ENCODE measurements at regions not wholly inside any gene's neighbourhood (a gene's known extent, or its start where the extent isn't known, plus 50 kb on each side); places are given as distances from the start of the nearest gene placed in this dataset.

DNA sequence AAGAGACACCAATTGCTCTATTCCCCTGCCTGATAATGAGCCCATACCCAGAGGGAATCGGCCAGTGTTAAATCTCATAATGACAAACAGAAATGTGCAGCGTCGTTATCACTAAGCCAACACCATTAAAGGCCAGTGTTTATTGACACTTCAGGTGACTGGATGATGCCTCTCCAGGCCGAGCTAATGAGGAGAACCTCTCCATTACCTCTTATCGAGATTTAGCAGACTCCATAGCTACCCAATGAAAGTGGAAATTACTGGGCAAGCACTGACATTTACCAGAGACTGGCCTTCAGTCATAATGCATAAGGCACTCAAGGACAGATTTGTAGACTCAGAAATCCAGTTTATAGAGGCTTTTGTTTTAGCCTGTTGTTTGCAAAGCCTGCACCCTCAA, 669.5 kb downstream of the MAFB start:
- ChIA-PET POLR2A (no interaction called here), CTCF (no interaction called here)
- Histone ChIP-seq H3K9me3 (replicated peaks; ENCODE audit: control insufficient read depth, insufficient read depth, low read length) (no peaks in the 10 kb centered on the region), H3K79me2 (ENCODE audit: control insufficient read depth, insufficient read depth, low read length) (no peaks in the 10 kb centered on the region), H3K27me3 (ENCODE audit: control insufficient read depth in 2 of 2, insufficient read depth in 2 of 2, low read length in 2 of 2) (no peaks in the 10 kb centered on the region), H2AFZ (ENCODE audit: low read depth, low read length) (no peak overlapping the region), H4K20me1 (replicated peaks; ENCODE audit: control insufficient read depth, extremely low read depth, insufficient read depth, low read length) (no peaks in the 10 kb centered on the region), H3K9ac (replicated peaks; ENCODE audit: extremely low read depth, insufficient read depth, low read length) (no peak overlapping the region), H3K27ac (ENCODE audit: insufficient read depth, low read depth, low read length) (no peak overlapping the region), H3K36me3 (ENCODE audit: control insufficient read depth in 2 of 2, extremely low read depth in 1 of 2, insufficient read depth in 2 of 2, low read length in 2 of 2) (no peaks in the 10 kb centered on the region), H3K9me1 (replicated peaks; ENCODE audit: control insufficient read depth, extremely low read depth, insufficient read depth, low read length) (no peaks in the 10 kb centered on the region), H3K4me2 (ENCODE audit: insufficient read depth, low read length) (no peak overlapping the region), H3K4me3 (replicated peaks in 1 of 3; ENCODE audit: insufficient read depth in 1 of 3, low read depth in 1 of 3, low read length in 3 of 3) (no peak overlapping the region), H3K4me1 (ENCODE audit: control insufficient read depth, extremely low read depth, insufficient read depth, low read length) (no peaks in the 10 kb centered on the region)
- FAIRE-seq (no peak), DNase-seq (ENCODE audit: low read depth, low spot score) (no peak)
- BruUV-seq (replicated peaks): no TSS peak
- dilution Hi-C loops (cut with MboI; ENCODE audit: extremely low pct_ligation_motif_present, low sequenced_read_pairs) (no loop called here), intact Hi-C loops (cut with micrococcal nuclease) (no loop called here)
- TF ChIP-seq MAX (IDR thresholded peaks at IDR 0.05; ENCODE audit: insufficient read depth, insufficient read length): no peak
- no peak for TF ChIP-seq POLR2A (IDR thresholded peaks at IDR 0.05; ENCODE audit: low read depth, low read length)
- no peak for TF ChIP-seq POLR2AphosphoS5 (IDR thresholded peaks at IDR 0.05; ENCODE audit: insufficient read depth, low read depth, low read length)
- no peak for TF ChIP-seq MYC (IDR thresholded peaks at IDR 0.05; ENCODE audit: low read depth, low read length)
- TF ChIP-seq GATA2 (IDR thresholded peaks at IDR 0.05; ENCODE audit: insufficient read depth, insufficient read length, low read depth, low read length): no peak
- TF ChIP-seq FOS (IDR thresholded peaks at IDR 0.05; ENCODE audit: borderline replicate concordance, insufficient read depth, low read length): no peak

DNA sequence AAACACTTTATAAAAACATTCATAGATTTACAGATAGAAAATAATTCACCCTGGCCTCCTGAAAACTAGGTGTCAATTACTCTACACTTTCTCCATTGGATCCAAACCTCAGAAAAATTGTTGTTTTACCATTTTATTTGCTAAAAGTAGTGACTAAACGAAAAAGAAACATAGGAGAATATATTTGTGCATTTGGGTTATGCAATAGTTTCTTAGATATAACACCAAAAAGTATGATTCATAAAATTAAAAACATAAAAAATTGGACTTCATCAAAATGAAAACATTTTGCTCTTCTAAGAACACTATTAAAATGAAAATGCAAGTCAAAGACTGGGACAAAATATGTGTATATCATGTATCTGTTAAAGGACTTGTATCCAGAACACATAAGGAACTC, 671.3 kb downstream of the MAFB start:
- no peak for TF ChIP-seq GATA2 (IDR thresholded peaks at IDR 0.05; ENCODE audit: insufficient read depth, insufficient read length, low read depth, low read length)
- TF ChIP-seq, protein P1, sequence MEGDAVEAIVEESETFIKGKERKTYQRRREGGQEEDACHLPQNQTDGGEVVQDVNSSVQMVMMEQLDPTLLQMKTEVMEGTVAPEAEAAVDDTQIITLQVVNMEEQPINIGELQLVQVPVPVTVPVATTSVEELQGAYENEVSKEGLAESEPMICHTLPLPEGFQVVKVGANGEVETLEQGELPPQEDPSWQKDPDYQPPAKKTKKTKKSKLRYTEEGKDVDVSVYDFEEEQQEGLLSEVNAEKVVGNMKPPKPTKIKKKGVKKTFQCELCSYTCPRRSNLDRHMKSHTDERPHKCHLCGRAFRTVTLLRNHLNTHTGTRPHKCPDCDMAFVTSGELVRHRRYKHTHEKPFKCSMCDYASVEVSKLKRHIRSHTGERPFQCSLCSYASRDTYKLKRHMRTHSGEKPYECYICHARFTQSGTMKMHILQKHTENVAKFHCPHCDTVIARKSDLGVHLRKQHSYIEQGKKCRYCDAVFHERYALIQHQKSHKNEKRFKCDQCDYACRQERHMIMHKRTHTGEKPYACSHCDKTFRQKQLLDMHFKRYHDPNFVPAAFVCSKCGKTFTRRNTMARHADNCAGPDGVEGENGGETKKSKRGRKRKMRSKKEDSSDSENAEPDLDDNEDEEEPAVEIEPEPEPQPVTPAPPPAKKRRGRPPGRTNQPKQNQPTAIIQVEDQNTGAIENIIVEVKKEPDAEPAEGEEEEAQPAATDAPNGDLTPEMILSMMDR (IDR thresholded peaks at IDR 0.05; ENCODE audit: extremely low read depth in 1 of 2, insufficient read depth in 1 of 2, low read depth in 1 of 2, low read length in 2 of 2): no peak
- no peak for TF ChIP-seq JUN (IDR thresholded peaks at IDR 0.05; ENCODE audit: borderline replicate concordance, insufficient read depth, insufficient read length, low read depth)
- TF ChIP-seq POLR2A (IDR thresholded peaks at IDR 0.05; ENCODE audit: low read depth, low read length): no peak
- no peak for TF ChIP-seq FOS (IDR thresholded peaks at IDR 0.05; ENCODE audit: borderline replicate concordance, insufficient read depth, low read length)
- no peak for TF ChIP-seq EZH2 (IDR thresholded peaks at IDR 0.05; ENCODE audit: borderline replicate concordance, low read depth, low read length, severe bottlenecking)
- TF ChIP-seq POLR2AphosphoS5 (IDR thresholded peaks at IDR 0.05; ENCODE audit: insufficient read depth, low read depth, low read length): no peak
- TF ChIP-seq MYC (IDR thresholded peaks at IDR 0.05; ENCODE audit: low read depth, low read length): no peak
- TF ChIP-seq MAX (IDR thresholded peaks at IDR 0.05; ENCODE audit: insufficient read depth, insufficient read length): no peak
- Histone ChIP-seq H3K9me3 (replicated peaks; ENCODE audit: control insufficient read depth, insufficient read depth, low read length) (no peaks in the 10 kb centered on the region), H3K36me3 (ENCODE audit: control insufficient read depth in 2 of 2, extremely low read depth in 1 of 2, insufficient read depth in 2 of 2, low read length in 2 of 2) (no peaks in the 10 kb centered on the region), H2AFZ (ENCODE audit: low read depth, low read length) (no peak overlapping the region), H3K4me3 (replicated peaks in 1 of 3; ENCODE audit: insufficient read depth in 1 of 3, low read depth in 1 of 3, low read length in 3 of 3) (no peak overlapping the region), H3K27ac (ENCODE audit: insufficient read depth, low read depth, low read length) (no peak overlapping the region), H3K27me3 (ENCODE audit: control insufficient read depth in 2 of 2, insufficient read depth in 2 of 2, low read length in 2 of 2) (no peaks in the 10 kb centered on the region), H3K4me1 (ENCODE audit: control insufficient read depth, extremely low read depth, insufficient read depth, low read length) (no peaks in the 10 kb centered on the region), H3K79me2 (ENCODE audit: control insufficient read depth, insufficient read depth, low read length) (no peaks in the 10 kb centered on the region), H3K9me1 (replicated peaks; ENCODE audit: control insufficient read depth, extremely low read depth, insufficient read depth, low read length) (no peaks in the 10 kb centered on the region), H3K4me2 (ENCODE audit: insufficient read depth, low read length) (no peak overlapping the region), H3K9ac (replicated peaks; ENCODE audit: extremely low read depth, insufficient read depth, low read length) (no peak overlapping the region), H4K20me1 (replicated peaks; ENCODE audit: control insufficient read depth, extremely low read depth, insufficient read depth, low read length) (no peaks in the 10 kb centered on the region)
- DNase-seq (ENCODE audit: low read depth, low spot score) (no peak), FAIRE-seq (no peak)
- ChIA-PET POLR2A (no interaction called here), CTCF (no interaction called here)
- intact Hi-C loops (cut with micrococcal nuclease): no loop called here
- dilution Hi-C loops (cut with MboI; ENCODE audit: extremely low pct_ligation_motif_present, low sequenced_read_pairs): no loop called here
- no TSS peak for BruUV-seq (replicated peaks)
